HepG2 (cell line): ENCODE measurements at regions not wholly inside any gene's neighbourhood (a gene's known extent, or its start where the extent isn't known, plus 50 kb on each side); places are given as distances from the start of the nearest gene placed in this dataset.

Experiments
- ARNTL ChIP-seq: sonication (generic); formaldehyde crosslinking; IDR thresholded peaks from 2 replicates; pipeline ENCODE4 v1.4.0; 2020; ENCODE audit warnings: mild to moderate bottlenecking, missing genetic modification reagents
- ATF3 ChIP-seq: sonication (generic); formaldehyde crosslinking; IDR thresholded peaks from 2 replicates; pipeline ENCODE4 v1.4.0; 2020; ENCODE audit warnings: missing genetic modification reagents
- DNMT3B ChIP-seq: conservative IDR thresholded peaks from 2 replicates; pipeline ENCODE4 v1.6.1; 2016; ENCODE audit warnings: missing biosample characterization, control low read depth
- HDAC2 ChIP-seq: sonication (generic); formaldehyde crosslinking; IDR thresholded peaks from 2 replicates; pipeline ENCODE4 v1.4.0; 2020; ENCODE audit warnings: missing genetic modification reagents
- REL ChIP-seq: sonication (generic); formaldehyde crosslinking; conservative IDR thresholded peaks from 2 replicates; pipeline ENCODE4 v1.8.0; 2022; ENCODE audit warnings: mild to moderate bottlenecking, missing genetic modification reagents, moderate library complexity
- SKIL ChIP-seq: sonication (generic); formaldehyde crosslinking; IDR thresholded peaks from 2 replicates; pipeline ENCODE4 v1.8.0; 2022; ENCODE audit warnings: missing genetic modification reagents, mild to moderate bottlenecking, moderate library complexity, borderline replicate concordance
- SMAD3 ChIP-seq: sonication (generic); formaldehyde crosslinking; IDR thresholded peaks from 2 replicates; pipeline ENCODE4 v1.4.0; 2020; ENCODE audit warnings: missing genetic modification reagents
- ZBTB8A ChIP-seq: sonication (generic); formaldehyde crosslinking; IDR thresholded peaks from 2 replicates; pipeline ENCODE4 v1.4.0; 2020; ENCODE audit warnings: mild to moderate bottlenecking, low read depth, missing genetic modification reagents, borderline replicate concordance

- no peak for TF ChIP-seq SMAD3 (CRISPR knock-in tag)
- TF ChIP-seq HDAC2 (CRISPR knock-in tag), result no peak
- TF ChIP-seq REL (CRISPR knock-in tag), result no peak
- TF ChIP-seq ZBTB8A (CRISPR knock-in tag), result no peak
- TF ChIP-seq DNMT3B (CRISPR knock-in tag), result no peak
- TF ChIP-seq ATF3 (CRISPR knock-in tag), result no peak
- TF ChIP-seq SKIL (CRISPR knock-in tag), result no peak
- TF ChIP-seq ARNTL (CRISPR knock-in tag), result no peak
Measured at GRCh38 chr1:65083263-65083896, 64.6 kb upstream of the AK4 start.
